AG04450 (cell line): ENCODE measurements at regions not wholly inside any gene's neighbourhood (a gene's known extent, or its start where the extent isn't known, plus 50 kb on each side); places are given as distances from the start of the nearest gene placed in this dataset.

Source experiments
- CTCF ChIA-PET: fragments of 300-600, 350-600 bp; formaldehyde crosslinking; extraction: SDS; loops from one replicate; lab custom pipeline; 2022; ENCODE audit warnings: antibody characterized with exemption, inconsistent platforms; lab: Charles Lee
- POLR2A ChIA-PET: fragments of 350-600 bp; formaldehyde crosslinking; extraction: SDS; loops from one replicate; lab custom pipeline; 2021; ENCODE audit warnings: antibody characterized with exemption, inconsistent platforms; lab: Yijun Ruan, JAX
- DNase-seq: peaks from one replicate; pipeline ENCODE4 v3.0.0-alpha.2; 2011; ENCODE audit warnings: low read depth, low spot score
- H3K27ac ChIP-seq: one replicate; pipeline ENCODE4 v1.5.1; 2012; ENCODE audit warnings: low read depth, low read length, control low read depth
- H3K27me3 ChIP-seq: one replicate; pipeline ENCODE4 v1.6.0; 2012; ENCODE audit warnings: low read length; ENCODE audit not compliant: control insufficient read depth, insufficient read depth
- H3K4me3 ChIP-seq: 2 replicates; pipeline ENCODE4 v1.5.1; 2011; ENCODE audit warnings: mild to moderate bottlenecking, low read depth, low read length, control low read depth
- H3K9me3 ChIP-seq: 2 replicates; pipeline ENCODE4 v1.5.1; 2012; ENCODE audit warnings: low read length; ENCODE audit not compliant: control insufficient read depth, insufficient read depth
- CTCF ChIP-seq: IDR thresholded peaks from 2 replicates; pipeline ENCODE4 v1.5.1; 2011; ENCODE audit warnings: low read depth, low read length, control low read depth, inconsistent platforms

DNA sequence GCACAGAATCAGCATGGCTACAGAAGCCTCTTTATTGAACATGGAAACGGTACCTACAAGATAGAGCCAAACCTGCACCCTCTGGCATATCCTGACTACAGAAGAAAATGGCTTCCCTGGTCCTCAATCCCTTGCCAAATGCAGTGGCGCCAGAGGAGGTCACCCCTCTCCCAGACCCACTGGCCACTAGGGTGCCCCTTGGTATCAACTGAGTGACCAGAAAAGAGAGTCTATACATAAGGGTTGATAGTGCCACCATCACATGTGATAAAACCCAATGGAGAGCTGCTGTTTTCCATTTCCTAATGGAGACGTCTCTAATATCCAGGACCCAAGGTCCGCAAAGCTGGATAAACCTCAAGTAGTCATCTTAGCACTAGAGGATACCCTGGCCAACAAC lies 52.7 kb upstream of the ALK start:
- no peak for TF ChIP-seq CTCF
- DNase-seq: no peak
- H3K27ac ChIP-seq: no peak overlapping the region
- no peaks in the 10 kb centered on the region for H3K27me3 ChIP-seq
- ChIA-PET CTCF (no interaction called here), POLR2A (no interaction called here)
- H3K9me3 ChIP-seq: no peaks in the 10 kb centered on the region
- H3K4me3 ChIP-seq: no peak overlapping the region

DNA sequence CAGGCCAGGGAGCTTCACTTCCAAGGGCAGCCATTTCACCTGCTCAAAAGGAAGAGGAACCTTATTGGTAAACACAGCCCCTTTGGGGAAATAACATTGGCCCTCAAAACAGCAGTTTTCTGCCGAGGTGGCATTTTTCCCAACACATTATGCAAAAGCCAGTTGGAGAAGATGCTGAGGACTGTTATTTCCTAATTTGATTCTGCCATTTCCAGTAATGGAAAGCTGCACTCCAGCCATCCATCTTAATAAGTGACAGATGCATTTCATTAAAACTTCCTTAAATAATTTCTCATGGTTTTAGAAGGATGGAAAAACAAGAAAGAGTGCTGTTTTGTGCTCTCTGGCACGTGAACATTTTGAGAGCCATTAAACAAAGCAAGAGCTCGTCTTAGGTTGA lies 55.9 kb upstream of the ALK start:
- no peak overlapping the region for H3K4me3 ChIP-seq
- ChIA-PET CTCF (no interaction called here), POLR2A (no interaction called here)
- no peaks in the 10 kb centered on the region for H3K27me3 ChIP-seq
- no peak for TF ChIP-seq CTCF
- H3K9me3 ChIP-seq: no peaks in the 10 kb centered on the region
- DNase-seq: no peak
- no peak overlapping the region for H3K27ac ChIP-seq

- CTCF ChIA-PET: no interaction called here
- no peak overlapping the region for H3K27ac ChIP-seq
These were observed 60.0 kb upstream of the ALK start for GRCh38 chr2:29981402-29981801.

GRCh38 chr2:29983308-29983707 lies 61.9 kb upstream of the ALK start:
- H3K9me3 ChIP-seq: no peaks in the 10 kb centered on the region
- H3K4me3 ChIP-seq: no peak overlapping the region
- peaks cover 4% of the 10 kb centered on the region for H3K27me3 ChIP-seq
- DNase-seq: no peak
- ChIA-PET POLR2A (no interaction called here), CTCF (interaction anchor here (0.6 kb wide), 1 partner anchor 784 kb away, joined by 3 read pairs; no protein-coding TSS in a partner anchor)
- no peak overlapping the region for H3K27ac ChIP-seq
- TF ChIP-seq CTCF: no peak

More at GRCh38 chr2:29981402-29981801, 60.0 kb upstream of the ALK start:
- Histone ChIP-seq H3K27me3 (no peaks in the 10 kb centered on the region), H3K9me3 (no peaks in the 10 kb centered on the region), H3K4me3 (no peak overlapping the region)
- POLR2A ChIA-PET: no interaction called here
- DNase-seq: no peak
- TF ChIP-seq CTCF: no peak

DNA sequence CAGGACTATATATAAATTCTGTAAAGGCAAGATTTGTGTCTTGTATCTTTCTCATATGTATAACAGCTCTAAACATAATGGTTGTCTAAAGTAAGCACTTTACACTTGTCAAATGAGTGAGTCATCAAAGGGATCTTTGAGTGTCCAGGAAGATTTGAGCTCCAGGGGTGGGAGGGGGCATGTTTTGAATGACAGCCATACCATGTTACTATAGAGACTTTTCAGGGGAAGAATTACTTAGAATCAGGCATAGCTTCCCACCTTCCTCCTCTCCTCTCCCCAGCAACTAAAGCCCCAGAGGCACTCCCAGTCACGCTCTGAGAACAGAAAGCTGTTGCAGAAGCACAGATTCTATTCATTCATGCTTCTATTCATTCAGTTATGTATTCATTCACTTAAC lies 65.8 kb upstream of the ALK start:
- POLR2A ChIA-PET: no interaction called here
- no peak for TF ChIP-seq CTCF
- CTCF ChIA-PET: no interaction called here

More for the DNA sequence above, 65.8 kb upstream of the ALK start:
- DNase-seq: no peak
- Histone ChIP-seq H3K27ac (no peak overlapping the region), H3K27me3 (peaks cover 8% of the 10 kb centered on the region), H3K4me3 (no peak overlapping the region), H3K9me3 (no peaks in the 10 kb centered on the region)
